ACHN (cell line): ENCODE measurements at regions not wholly inside any gene's neighbourhood (a gene's known extent, or its start where the extent isn't known, plus 50 kb on each side); places are given as distances from the start of the nearest gene placed in this dataset.

Experiments
- DNase-seq: peaks from one replicate; pipeline ENCODE4 v3.0.0-alpha.2; 2015
- in situ Hi-C: cut with HindIII; loops from 2 replicates; pipeline ENCODE4 v1.10.0; 2017; ENCODE audit warnings: low sequenced_read_pairs, low pct_ligation_motif_present, low pct_unique_long_range_greater_than_20kb

GRCh38 chr5:58359981-58360380 is 99.9 kb downstream of the PLK2 start:
- no peak for DNase-seq
- in situ Hi-C loops: no loop called here

GRCh38 chr5:58358501-58359178 is 101.2 kb downstream of the PLK2 start:
- in situ Hi-C loops: no loop called here

DNA sequence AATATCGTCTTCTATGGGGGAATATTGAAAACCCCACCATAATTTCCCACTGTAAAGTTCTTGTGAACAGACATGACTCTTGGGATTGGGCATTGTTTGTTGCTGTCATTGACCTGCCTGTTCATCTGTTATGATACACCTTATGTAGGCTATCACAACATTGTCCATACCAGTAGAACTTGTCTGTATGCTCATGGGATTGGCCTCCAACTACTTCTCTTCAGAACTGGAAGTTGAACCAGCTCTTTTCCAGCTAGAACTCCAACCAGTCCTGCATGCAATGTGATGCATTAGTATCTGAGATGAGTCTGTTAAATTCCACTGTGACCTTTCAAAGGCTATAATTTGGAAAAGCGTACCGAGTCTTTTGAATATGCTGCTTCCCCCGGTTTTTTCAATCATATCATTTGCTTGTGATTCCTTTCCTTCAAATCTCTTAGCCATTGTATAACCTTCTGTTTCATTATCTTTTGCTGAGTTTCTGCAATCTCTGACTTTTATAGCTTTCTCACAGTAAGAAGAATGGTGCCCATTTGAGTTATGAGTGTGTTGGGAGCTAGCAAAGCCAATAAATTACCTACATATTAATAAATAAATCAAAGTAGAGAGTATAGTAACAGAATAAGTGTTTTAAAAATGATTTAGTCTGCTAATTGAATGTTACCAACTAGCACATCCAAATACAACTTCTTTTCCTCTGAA is 101.9 kb downstream of the PLK2 start:
- in situ Hi-C loops: no loop called here
- DNase-seq: no peak

More at GRCh38 chr5:58358501-58359178, 101.2 kb downstream of the PLK2 start:
- DNase-seq: no peak

GRCh38 chr5:58357121-58357520 is 102.8 kb downstream of the PLK2 start:
- no peak for DNase-seq

DNA sequence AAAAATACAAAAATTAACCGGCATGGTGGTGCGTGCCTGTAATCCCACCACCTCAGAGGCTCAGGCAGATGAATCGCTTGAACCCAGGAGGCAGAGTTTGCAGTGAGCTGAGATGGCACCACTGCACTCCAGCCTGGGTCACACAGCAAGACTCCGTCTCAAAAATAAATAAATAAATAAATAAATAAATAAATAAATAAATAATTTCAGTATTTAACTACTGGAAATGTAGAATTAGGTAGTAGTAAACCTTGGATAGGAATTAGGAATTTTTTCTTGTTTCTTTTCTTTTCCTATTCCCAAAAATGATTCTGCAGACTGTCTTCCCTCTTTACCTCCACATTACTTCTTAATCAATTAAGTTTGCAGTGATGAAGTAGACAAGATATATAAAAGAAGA is 103.2 kb downstream of the PLK2 start:
- DNase-seq: no peak
- in situ Hi-C loops: no loop called here

More at GRCh38 chr5:58357121-58357520, 102.8 kb downstream of the PLK2 start:
- in situ Hi-C loops: no loop called here

DNA sequence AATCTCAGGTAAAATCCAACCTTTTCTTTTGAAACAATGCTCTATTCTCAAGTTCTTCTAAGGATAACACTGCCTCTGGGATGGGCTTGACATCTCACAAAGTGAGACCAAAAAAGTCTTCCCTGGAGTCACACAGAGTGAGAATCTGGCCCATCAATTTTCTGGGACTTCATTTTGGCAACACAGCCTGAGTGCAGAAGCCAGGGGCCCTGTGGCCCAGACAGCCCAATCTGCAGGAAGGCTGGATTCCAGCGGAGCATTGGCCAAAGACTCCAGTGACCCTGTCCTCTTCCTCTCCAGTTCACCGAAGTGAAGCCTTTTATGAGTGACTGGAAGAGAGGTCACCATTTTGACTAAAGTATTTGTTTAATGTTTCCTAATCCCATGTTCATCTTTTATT is 105.1 kb downstream of the PLK2 start:
- in situ Hi-C loops: no loop called here
- DNase-seq: no peak

DNA sequence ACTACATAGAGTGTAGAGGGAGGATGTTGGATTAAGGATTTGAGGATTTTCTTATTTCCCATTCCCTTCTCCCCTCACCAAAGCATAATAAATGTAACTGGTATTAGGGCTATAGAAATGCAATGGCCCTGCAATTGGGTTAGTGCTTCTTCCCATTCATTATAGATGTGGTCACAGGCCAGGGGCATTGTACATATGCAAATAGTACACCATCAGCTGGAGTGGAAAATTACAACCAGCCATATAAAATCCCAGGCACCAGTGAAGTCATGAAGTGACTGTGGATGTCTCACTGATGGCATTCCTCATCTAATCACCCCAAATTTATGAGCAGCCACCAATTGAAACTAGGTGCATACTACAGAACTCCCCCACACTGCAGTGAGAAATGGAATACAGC is 105.9 kb downstream of the PLK2 start:
- no peak for DNase-seq
- in situ Hi-C loops: no loop called here

DNA sequence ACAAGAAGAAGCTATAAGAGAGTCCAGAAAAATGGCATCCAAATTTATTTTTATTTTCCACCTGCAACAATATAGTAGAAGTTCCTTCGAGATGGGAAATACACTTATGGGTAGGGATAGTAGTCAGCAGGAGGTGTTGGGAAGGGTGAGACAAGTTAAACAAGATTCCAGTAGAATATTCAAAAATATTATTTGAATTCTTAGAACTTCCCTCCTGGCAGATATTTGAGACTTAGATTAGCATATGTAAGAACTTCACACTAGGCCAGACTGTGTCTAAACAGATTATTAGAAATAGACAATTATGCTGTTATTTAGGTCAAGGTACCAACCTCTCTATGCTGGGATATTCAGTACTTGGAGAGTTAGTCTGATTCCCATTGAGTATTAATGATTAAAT is 108.7 kb downstream of the PLK2 start:
- in situ Hi-C loops: no loop called here
- no peak for DNase-seq

DNA sequence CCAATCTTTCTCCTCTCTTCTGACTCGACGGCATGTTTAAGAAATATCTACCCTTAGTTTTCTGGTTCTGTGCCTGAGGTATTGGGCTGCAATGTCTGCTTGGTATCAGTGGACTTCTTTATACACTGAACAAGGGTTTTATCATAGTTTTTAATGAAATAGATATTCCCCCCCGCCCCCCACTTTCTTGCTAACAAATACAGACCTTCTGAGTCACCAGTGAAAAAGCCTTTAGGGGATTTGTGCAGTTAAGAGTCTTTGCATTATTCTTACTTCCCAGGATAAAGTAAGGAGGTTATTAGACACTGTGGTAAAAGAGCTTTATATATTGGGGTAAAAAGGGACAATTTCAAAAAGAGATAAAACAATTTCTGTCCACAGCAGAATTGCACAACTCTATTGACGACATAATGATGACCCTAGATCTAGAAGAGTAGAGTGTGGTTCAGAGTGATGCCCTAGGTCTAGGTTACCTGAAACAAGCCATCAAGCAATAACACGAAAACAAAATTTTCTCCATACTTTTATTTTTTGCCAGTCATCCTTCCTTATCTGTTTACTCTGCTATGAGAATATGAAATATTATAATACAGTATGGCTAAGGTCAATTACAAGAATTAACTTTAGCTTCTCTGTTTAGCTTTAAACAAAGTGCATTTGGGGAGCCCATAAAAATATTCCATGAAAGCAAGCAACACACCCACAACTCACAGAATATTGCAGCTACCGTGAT is 110.7 kb downstream of the PLK2 start:
- in situ Hi-C loops: no loop called here
- no peak for DNase-seq

- in situ Hi-C loops: no loop called here
Observed at GRCh38 chr5:58346041-58346440, 113.8 kb downstream of the PLK2 start.

DNA sequence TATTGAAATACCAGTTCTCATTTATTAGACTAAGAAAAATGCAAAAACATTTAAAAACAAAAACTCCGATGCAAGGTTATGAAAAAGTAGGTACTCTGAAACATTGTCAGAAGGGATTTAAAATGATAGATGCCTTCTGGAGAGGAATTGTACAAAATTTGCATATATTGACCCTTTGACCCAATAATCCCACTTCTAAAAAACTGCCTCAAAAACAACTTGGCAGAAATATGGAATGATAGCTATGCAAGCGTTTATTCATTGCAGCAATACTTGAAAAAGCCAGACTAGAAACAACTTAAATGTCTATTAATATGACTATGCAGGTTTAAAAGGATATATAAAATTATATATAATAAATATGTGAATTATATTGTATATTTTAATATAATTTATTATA is 118.4 kb downstream of the PLK2 start:
- no peak for DNase-seq
- in situ Hi-C loops: no loop called here

More at GRCh38 chr5:58346041-58346440, 113.8 kb downstream of the PLK2 start:
- no peak for DNase-seq

DNA sequence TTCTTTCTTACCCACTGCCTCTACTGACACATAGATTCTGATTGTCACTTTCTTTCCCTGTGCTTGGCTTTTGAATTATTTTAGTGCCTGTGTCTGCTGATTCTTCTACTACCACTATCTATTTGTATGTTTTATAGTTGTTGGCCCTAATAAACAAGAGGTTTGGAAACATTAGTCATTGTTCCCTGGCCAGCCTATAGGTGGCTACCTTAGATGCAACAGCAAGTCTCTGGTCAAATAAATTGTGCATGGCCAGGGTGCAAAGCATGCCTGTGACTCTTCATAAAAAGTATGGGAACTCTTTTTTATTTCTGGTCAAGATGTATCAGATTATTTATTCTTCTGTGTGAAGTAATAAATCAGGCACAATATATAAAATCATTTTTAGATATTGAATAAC is 124.4 kb downstream of the PLK2 start:
- in situ Hi-C loops: no loop called here
- peak; percentile 13 for DNase-seq

- DNase-seq: no peak
- in situ Hi-C loops: no loop called here
Observed at GRCh38 chr5:58334035-58334434, 125.9 kb downstream of the PLK2 start.

DNA sequence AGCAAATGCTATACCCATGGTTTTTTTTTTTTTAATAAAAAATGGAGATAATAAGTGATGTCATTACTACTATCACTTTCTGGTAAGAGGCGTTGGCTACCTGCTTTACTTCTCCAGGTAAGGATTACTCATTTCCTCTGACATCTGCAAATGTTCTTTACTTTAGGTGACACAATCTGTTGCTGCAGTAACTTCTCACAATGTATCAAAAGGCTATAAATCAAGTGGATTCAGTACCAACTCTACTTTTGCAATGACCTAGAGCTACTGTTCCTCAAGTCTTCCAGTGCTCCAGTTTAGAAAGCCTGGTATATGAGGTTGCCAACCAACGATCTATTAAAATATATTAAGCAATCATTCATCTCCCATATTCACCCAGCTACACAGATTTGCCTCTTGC is 129.1 kb downstream of the PLK2 start:
- DNase-seq: no peak
- in situ Hi-C loops: no loop called here

DNA sequence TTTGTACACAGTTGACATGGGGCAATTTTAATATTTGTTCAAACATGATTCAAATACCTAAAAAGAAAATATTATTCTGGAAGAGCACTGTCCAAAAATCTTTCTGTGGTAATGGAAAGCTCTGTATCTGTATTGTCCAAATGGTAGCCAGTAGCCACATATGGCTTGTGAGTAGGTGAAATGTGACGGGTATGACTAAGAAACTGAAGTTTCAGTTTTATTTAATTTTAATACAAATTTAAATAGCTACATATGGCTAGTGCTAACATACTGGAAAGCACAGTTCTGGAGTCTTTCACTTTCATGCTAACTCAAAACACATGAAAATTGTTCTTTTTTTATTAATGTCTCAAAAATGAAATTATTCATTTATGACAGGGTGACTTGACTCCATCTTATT is 132.6 kb downstream of the PLK2 start:
- in situ Hi-C loops: no loop called here
- no peak for DNase-seq

- in situ Hi-C loops: no loop called here
- DNase-seq: no peak
Observed at GRCh38 chr5:58326022-58326421, 133.9 kb downstream of the PLK2 start.

GRCh38 chr5:58322453-58322852 is 137.4 kb downstream of the PLK2 start:
- DNase-seq: peak; percentile 39
- in situ Hi-C loops: no loop called here

DNA sequence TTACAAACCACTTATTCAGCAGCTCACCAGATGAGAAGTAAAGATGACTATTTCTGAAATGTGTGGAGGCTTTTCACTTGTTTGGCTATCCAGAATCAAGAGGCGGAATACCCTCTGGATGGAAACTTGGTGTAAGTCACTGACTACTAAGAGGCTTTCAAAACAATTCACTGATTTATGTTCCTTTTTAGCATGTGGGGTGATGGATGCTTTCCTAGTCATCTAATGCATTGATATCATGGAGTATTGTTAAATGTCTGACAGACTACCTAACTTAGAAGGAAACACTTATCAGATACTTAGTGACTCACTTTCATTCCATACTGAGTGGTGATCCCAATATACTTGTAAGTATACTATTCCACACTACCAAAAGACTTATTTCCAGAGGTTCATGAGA is 141.4 kb downstream of the PLK2 start:
- no peak for DNase-seq
- in situ Hi-C loops: no loop called here

GRCh38 chr5:58317808-58318207 is 142.1 kb downstream of the PLK2 start:
- DNase-seq: no peak
- in situ Hi-C loops: no loop called here

DNA sequence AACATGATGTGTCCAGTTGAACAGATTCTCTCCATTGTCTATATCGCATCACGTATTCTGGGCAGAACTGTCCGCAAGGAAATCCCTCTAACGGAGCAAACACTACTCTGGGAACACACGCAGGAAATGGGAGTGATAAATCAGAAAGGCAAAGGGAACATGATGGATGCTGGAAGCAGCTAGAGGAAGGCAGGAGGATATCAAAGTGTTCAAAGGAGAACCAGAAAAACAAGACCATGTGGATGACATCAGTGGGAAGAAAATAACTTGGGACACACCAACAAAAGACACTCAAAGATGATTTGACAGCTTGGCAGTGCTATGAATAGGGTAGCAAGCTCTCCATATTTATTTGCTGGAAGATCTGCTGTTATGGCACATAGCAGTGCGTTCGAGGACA is 142.9 kb downstream of the PLK2 start:
- in situ Hi-C loops: no loop called here
- DNase-seq: no peak
